ENCODE measurements at regions not wholly inside any gene's neighbourhood (a gene's known extent, or its start where the extent isn't known, plus 50 kb on each side); places are given as distances from the start of the nearest gene placed in this dataset.

GRCh38 chr10:47146572-47146971 is 153.4 kb upstream of the GDF10 start:
- no peak overlapping the region for H3K4me3 Mint-ChIP-seq
- H3K9me3 Mint-ChIP-seq = no peaks in the 10 kb centered on the region
- H3K4me1 Mint-ChIP-seq (ENCODE audit: low read depth) = peaks cover 24% of the 10 kb centered on the region
- TF ChIP-seq, protein P1, sequence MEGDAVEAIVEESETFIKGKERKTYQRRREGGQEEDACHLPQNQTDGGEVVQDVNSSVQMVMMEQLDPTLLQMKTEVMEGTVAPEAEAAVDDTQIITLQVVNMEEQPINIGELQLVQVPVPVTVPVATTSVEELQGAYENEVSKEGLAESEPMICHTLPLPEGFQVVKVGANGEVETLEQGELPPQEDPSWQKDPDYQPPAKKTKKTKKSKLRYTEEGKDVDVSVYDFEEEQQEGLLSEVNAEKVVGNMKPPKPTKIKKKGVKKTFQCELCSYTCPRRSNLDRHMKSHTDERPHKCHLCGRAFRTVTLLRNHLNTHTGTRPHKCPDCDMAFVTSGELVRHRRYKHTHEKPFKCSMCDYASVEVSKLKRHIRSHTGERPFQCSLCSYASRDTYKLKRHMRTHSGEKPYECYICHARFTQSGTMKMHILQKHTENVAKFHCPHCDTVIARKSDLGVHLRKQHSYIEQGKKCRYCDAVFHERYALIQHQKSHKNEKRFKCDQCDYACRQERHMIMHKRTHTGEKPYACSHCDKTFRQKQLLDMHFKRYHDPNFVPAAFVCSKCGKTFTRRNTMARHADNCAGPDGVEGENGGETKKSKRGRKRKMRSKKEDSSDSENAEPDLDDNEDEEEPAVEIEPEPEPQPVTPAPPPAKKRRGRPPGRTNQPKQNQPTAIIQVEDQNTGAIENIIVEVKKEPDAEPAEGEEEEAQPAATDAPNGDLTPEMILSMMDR (IDR thresholded peaks at IDR 0.05) = no peak
- no peak for DNase-seq
- H3K27me3 Mint-ChIP-seq (ENCODE audit: insufficient read depth) = no peaks in the 10 kb centered on the region; the same call in 1 of the 2 replicates
- H3K27ac Mint-ChIP-seq = no peak overlapping the region
- peaks cover 9% of the 10 kb centered on the region; the same call in 1 of the 2 replicates for H3K36me3 Mint-ChIP-seq (ENCODE audit: low read depth)

DNA sequence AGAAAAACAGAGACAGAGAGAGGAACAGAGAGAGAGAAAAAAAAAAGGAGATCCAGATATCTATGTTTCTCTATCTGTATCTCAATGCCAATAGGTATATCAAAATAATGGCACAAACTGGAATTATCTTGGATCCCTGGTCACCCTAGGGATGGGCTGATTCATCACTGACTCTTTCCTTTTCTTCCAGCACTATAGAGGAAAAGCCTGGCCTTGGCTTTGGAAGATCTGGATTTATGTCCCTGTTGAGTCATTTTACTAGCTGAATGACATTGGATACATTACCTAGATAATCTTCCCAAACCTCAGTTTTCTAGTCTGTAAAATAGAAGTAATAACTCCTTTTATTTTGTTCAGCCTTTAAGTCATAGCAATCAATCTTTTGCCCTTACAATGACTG is 152.8 kb upstream of the GDF10 start:
- DNase-seq = no peak
- H3K9me3 Mint-ChIP-seq = no peaks in the 10 kb centered on the region
- H3K27me3 Mint-ChIP-seq (ENCODE audit: insufficient read depth) = no peaks in the 10 kb centered on the region; the same call in 1 of the 2 replicates
- no peak overlapping the region for H3K27ac Mint-ChIP-seq
- TF ChIP-seq, protein P1 (IDR thresholded peaks at IDR 0.05) = no peak
- H3K4me1 Mint-ChIP-seq (ENCODE audit: low read depth) = peaks cover 24% of the 10 kb centered on the region
- no peak overlapping the region for H3K4me3 Mint-ChIP-seq
- H3K36me3 Mint-ChIP-seq (ENCODE audit: low read depth) = peaks cover 9% of the 10 kb centered on the region; the same call in 1 of the 2 replicates

GRCh38 chr10:47150581-47150980 is 149.4 kb upstream of the GDF10 start:
- Mint-ChIP-seq H3K4me3 (no peak overlapping the region), H3K27me3 (ENCODE audit: insufficient read depth) (peaks cover 3% of the 10 kb centered on the region), H3K9me3 (peaks cover 15% of the 10 kb centered on the region), H3K4me1 (ENCODE audit: low read depth) (peaks cover 26% of the 10 kb centered on the region), H3K36me3 (ENCODE audit: low read depth) (peaks cover 34% of the 10 kb centered on the region), H3K27ac (no peak overlapping the region)
- TF ChIP-seq, protein P1 (IDR thresholded peaks at IDR 0.05) = no peak
- DNase-seq = no peak

- Mint-ChIP-seq H3K4me1 (ENCODE audit: low read depth) (peaks cover 20% of the 10 kb centered on the region), H3K9me3 (peaks cover 27% of the 10 kb centered on the region), H3K27ac (no peak overlapping the region), H3K27me3 (ENCODE audit: insufficient read depth) (peaks cover 3% of the 10 kb centered on the region), H3K36me3 (ENCODE audit: low read depth) (peaks cover 46% of the 10 kb centered on the region), H3K4me3 (no peak overlapping the region)
- no peak for DNase-seq
- TF ChIP-seq, protein P1 (IDR thresholded peaks at IDR 0.05) = no peak
Observed at GRCh38 chr10:47151920-47152319, 148.1 kb upstream of the GDF10 start.

GRCh38 chr10:47152861-47153349 is 147.1 kb upstream of the GDF10 start:
- peaks cover 27% of the 10 kb centered on the region for H3K9me3 Mint-ChIP-seq

More at GRCh38 chr10:47152861-47153349, 147.1 kb upstream of the GDF10 start:
- TF ChIP-seq, protein P1 (IDR thresholded peaks at IDR 0.05) = peak; percentile 82
- Mint-ChIP-seq H3K4me1 (ENCODE audit: low read depth) (peaks cover 10% of the 10 kb centered on the region), H3K27me3 (ENCODE audit: insufficient read depth) (peaks cover 3% of the 10 kb centered on the region), H3K4me3 (no peak overlapping the region), H3K36me3 (ENCODE audit: low read depth) (peaks cover 51% of the 10 kb centered on the region), H3K27ac (no peak overlapping the region)
- peak; percentile 27 for DNase-seq
